Daoy (cell line): ENCODE measurements at regions not wholly inside any gene's neighbourhood (a gene's known extent, or its start where the extent isn't known, plus 50 kb on each side); places are given as distances from the start of the nearest gene placed in this dataset.
A peak's percentile ranks its signal among the peaks of the same experiment; 100 is the strongest.

ENCODE experiments used
- DNase-seq: peaks from one replicate; pipeline ENCODE4 v3.0.0-alpha.2; 2015; ENCODE audit warnings: low read depth

- DNase-seq = no peak
Measured at GRCh38 chr13:85538957-85539356, 260.3 kb downstream of the SLITRK6 start.

DNA sequence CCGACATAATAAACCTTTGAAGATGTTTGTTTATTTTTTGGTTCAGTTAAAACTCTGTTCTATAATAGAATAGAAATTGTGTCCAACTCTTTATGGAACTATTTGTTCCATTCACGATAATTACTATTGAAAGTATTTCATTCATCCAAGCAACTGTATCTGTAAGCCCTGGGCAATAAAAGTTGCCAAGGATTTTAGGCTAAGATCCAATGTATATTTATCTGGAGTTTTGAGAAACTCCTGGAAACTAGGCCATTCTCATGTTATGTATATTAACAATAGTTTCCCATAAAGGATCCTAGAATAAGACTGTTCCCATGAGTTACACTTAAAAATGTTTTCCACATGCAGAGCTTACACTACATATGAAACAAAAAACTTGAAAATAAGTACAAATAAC lies 261.6 kb downstream of the SLITRK6 start:
- DNase-seq = no peak

DNA sequence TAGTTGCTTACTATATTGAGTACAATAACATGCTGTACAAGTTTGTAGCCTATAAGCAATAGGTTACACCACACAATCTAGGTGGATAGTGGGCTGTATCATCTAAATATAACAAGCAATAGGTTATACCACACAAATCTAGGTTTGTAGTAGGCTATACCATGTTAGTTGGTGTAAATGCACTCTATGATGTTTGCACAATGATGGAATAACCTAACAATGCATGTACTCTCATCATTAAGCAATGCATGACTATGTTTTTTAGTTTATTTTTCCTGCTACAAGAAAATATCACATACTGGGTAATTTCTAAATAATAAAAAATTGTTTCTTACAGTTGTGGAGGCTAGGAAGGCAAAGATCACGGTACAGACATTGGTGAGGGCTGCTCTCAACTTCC lies 262.5 kb downstream of the SLITRK6 start:
- DNase-seq = no peak

- no peak for DNase-seq
Measured at GRCh38 chr13:85535316-85536084, 263.7 kb downstream of the SLITRK6 start.

- DNase-seq = no peak
Measured at GRCh38 chr13:85533911-85534310, 265.3 kb downstream of the SLITRK6 start.

DNA sequence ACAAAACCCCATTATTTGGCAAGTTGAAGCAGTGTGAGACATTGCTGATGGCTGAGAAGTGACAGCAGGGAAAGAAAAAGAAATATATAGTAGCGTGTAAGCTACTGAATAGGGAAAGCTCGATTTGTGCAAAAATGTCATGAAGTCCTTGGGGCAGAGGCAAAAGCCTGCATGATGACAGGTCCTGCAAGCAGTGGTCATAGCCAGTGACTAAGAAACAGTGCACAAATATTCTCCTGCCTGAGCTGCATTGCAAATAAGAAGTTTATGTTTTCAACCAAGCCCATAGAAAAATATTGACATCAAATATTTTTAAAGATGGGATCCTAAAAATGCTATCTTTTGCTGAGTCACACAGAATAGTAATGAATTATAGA lies 270.0 kb downstream of the SLITRK6 start:
- DNase-seq = no peak

- DNase-seq = no peak
Measured at GRCh38 chr13:85528491-85529217, 270.6 kb downstream of the SLITRK6 start.

- no peak for DNase-seq
Measured at GRCh38 chr13:85527316-85527715, 271.9 kb downstream of the SLITRK6 start.

DNA sequence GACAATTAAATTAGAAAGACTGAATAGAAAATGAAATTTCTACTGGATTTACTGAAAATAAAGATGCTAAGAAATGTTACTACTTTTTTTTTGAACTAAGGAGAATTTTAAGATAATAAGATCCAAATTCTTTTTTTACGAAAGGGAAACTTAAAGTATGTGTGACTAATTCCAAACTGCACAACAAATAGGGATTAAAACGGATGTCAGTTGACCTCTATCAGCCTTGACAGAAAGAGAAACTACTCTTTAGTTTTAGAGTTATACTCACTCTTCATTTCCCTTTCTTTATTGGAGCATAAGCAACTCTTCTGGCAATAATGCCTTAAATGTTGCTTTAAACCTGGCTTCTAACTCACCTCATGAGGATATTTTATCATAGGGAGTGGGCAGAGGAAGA lies 273.8 kb downstream of the SLITRK6 start:
- DNase-seq = no peak

DNA sequence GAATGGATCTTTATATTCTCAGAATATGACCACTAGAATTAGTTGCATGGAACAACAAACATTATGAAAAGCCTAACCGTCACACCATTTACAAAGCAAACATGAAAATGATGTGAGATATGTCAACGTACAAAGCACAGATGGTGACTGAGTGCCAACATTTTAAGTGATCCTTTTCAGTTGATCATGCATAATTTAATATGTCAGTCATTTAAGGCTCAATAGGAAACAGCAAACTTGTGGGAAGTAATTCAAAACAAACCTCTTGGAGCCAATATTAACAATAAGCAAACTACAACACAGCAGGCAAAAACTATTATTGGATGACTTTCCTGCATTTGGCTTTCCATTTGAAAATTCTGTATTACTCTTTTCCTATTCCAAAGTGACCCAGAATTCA lies 277.6 kb downstream of the SLITRK6 start:
- DNase-seq = no peak

- DNase-seq = no peak
Measured at GRCh38 chr13:85520445-85520844, 278.8 kb downstream of the SLITRK6 start.

DNA sequence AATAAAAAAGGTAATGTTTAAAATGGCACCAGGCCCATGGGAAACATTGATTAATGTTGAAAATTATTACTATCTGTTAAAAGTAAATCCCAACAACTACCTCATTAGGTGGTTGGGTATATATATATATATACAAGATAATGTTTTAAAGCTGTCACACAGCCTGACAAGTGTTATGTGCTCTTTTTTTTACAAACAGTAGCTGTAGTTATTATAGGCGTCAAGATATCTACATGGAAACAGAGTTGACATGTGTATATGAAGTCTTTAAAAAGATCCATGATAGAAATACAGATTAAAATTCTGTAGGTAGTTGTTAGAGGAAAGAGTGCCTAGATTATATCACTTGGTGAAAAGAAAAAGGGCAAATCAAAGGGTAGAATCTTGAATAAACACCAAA lies 279.9 kb downstream of the SLITRK6 start:
- no peak for DNase-seq

GRCh38 chr13:85512421-85512820 lies 286.8 kb downstream of the SLITRK6 start:
- no peak for DNase-seq

DNA sequence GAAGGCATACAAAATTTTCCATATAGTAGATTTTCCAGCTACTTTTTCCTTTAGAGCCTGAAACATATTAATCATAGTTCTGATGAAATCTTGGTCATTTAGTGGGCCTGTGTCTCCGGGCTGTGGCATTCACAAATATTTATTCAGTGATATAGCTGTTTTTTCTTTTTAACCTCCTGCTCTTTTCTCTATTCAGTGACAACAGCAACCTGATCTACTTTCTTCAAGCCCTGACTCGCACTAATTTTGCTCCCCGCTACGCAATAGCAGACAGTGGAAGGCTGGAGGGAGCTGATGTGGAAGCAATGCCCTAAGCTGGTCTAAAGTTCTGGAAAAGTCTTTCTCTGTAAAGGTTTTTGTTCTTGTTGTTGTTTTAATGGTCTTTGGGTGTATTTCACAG lies 289.7 kb downstream of the SLITRK6 start:
- DNase-seq = no peak

DNA sequence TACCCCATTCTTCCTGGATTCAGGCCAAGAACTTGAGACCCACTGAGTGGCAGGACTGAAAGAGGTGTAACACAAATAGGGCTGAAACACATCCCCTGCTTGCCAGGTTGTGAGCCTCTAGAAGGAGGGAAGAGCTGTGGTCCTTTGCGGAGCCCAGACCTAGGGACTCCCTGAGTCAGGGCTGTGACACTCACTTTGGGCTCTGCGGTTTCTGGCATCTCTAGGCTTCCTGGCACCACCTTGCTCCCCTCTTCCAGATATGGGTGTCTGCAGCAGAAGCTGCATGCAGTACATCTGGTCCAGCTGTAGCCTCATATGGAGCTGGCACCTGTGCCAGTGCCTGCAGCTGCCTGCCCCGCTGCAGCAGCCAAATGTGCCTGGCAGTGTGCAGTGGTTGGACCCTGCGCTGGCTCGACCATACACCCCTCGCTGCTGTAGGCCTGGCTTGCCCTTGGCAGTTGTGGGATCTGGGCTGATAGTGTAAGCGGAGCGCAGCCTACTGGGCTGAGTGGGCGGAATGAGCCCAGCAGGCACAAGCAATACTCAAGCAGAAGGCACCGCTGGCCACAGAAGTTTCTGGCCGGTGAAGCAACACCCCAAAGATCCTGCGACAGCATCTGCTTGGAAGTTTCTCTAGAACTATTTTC lies 290.4 kb downstream of the SLITRK6 start:
- DNase-seq = peak; percentile 6

DNA sequence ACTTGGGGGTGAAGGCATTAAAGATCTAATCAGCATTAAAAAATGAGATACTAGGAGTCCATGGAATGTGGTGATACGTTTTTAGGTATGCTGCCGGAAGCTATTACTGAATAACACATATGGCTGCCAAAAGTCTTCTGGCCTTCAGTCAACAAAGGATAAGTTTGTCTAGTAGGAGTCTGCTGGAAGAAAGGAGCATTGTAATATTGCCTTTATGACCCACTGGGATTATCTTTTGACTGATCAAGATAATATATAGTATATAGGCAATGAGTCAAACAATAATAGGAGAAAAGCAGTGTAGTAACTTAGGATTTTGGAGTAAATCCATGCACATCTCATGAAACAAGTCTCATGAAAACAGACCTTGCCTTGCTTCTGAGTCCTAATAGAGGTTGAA lies 295.4 kb downstream of the SLITRK6 start:
- DNase-seq = no peak

GRCh38 chr13:85501616-85502015 lies 297.6 kb downstream of the SLITRK6 start:
- no peak for DNase-seq

- DNase-seq = no peak
Measured at GRCh38 chr13:85500696-85501256, 298.4 kb downstream of the SLITRK6 start.

- no peak for DNase-seq
Measured at GRCh38 chr13:85498774-85499173, 300.4 kb downstream of the SLITRK6 start.

DNA sequence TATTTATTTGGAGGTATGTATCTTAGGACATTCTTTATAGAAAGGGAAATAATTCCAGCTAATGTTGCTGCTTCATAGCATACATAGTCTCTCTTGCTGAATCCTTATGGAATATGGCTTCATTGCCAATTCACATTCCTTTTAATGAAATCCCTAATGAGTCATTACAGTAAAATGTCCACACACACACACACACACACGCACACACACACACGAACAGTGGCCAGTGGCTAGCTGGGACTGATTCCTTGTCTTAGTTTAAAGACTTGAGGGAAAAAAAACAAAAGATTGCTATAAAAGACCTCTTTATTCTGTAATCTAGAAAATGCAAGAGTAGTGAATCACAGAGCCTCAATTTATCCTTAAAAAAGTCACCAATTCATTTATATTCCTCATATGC lies 301.6 kb downstream of the SLITRK6 start:
- peak; percentile 66 for DNase-seq

DNA sequence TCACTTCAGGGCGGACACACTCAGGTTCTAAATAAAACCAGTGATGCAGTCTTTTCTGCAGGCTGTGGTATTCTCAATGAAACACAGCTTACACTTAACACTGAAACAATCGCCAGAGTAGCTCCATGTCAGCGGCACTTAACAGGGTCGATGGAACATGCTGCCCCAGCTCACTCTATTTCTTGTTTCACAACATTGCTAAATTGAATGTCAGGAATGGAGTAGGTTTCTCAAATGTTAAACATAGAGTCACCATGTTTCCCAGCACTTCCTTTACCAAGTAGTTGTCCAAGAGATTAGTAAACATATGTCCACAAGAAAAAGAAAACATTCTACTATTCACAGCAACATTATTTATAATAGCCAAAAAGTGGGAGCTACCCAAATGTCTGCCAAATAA lies 306.9 kb downstream of the SLITRK6 start:
- DNase-seq = no peak

DNA sequence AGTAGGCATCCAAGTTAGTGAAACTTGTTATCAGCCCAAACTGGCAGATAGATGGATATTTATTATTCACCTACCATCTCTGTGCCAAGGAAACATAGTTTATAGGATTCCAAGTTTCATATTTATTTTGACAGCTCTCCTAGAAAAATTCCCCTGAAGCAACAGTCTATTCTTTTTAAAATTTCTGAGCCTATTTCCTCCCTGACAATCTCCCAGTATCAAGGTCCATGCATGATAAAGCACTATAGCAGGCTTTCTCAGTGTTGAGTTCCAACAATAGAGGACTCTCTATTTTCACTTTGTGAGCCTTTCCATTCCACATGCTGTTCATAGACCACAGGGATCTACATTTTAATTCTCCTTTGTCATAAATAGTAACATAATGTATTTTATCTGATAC lies 312.6 kb downstream of the SLITRK6 start:
- no peak for DNase-seq

GRCh38 chr13:85473144-85473543 lies 326.1 kb downstream of the SLITRK6 start:
- DNase-seq = no peak
